H1 (cell line): ENCODE measurements at regions not wholly inside any gene's neighbourhood (a gene's known extent, or its start where the extent isn't known, plus 50 kb on each side); places are given as distances from the start of the nearest gene placed in this dataset.

ENCODE experiments used
- RFX5 ChIP-seq: IDR thresholded peaks from 2 replicates; pipeline ENCODE4 v1.6.1; 2011; ENCODE audit warnings: low read depth, low read length, improper control_type of control experiment, borderline replicate concordance
- SIN3A ChIP-seq, 2 experiments: IDR thresholded peaks in 1 of 2; conservative IDR thresholded peaks in 1 of 2; 2 replicates each; pipeline ENCODE4 v1.6.1; 2011 to 2012; ENCODE audit warnings: low read length in 2 of 2, improper control_type of control experiment in 1 of 2, low read depth in 1 of 2, mild to moderate bottlenecking in 1 of 2
- ZNF274 ChIP-seq: IDR thresholded peaks from 2 replicates; pipeline ENCODE4 v1.7.0; 2012; ENCODE audit warnings: low read length, borderline replicate concordance; ENCODE audit errors: extremely low read depth
- TF ChIP-seq, protein P1 (sequence below): fragments of 300-600 bp; sonication (generic); IDR thresholded peaks from 2 replicates; pipeline ENCODE4 v1.7.1; 2012; ENCODE audit warnings: low read length, moderate library complexity, mild to moderate bottlenecking, inconsistent platforms; ENCODE audit not compliant: insufficient replicate concordance
- TF ChIP-seq, protein P2 (sequence below): IDR thresholded peaks from 2 replicates; pipeline ENCODE4 v1.6.1; 2011; ENCODE audit warnings: low read depth, mild to moderate bottlenecking, low read length; ENCODE audit not compliant: insufficient read depth

DNA sequence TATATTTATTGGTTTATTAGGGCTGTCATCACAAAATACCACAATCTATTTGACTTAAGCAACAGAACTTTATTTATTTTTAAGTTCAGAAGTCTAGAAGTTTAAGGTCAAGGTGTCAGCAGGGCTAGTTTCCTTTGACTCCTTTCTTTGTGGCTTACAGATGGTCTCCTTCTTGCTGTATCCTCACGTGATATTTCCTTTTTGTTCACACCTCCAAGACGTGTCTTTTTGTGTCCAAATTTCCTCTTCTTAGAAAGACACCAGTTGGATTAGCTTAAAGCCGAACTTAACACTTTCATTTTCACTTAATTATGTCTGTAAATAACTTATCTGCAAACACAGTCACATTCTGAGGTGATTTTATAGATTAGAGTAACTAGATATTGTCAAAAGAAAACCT lies 631.4 kb upstream of the POT1 start (continued):
- TF ChIP-seq, protein P1, sequence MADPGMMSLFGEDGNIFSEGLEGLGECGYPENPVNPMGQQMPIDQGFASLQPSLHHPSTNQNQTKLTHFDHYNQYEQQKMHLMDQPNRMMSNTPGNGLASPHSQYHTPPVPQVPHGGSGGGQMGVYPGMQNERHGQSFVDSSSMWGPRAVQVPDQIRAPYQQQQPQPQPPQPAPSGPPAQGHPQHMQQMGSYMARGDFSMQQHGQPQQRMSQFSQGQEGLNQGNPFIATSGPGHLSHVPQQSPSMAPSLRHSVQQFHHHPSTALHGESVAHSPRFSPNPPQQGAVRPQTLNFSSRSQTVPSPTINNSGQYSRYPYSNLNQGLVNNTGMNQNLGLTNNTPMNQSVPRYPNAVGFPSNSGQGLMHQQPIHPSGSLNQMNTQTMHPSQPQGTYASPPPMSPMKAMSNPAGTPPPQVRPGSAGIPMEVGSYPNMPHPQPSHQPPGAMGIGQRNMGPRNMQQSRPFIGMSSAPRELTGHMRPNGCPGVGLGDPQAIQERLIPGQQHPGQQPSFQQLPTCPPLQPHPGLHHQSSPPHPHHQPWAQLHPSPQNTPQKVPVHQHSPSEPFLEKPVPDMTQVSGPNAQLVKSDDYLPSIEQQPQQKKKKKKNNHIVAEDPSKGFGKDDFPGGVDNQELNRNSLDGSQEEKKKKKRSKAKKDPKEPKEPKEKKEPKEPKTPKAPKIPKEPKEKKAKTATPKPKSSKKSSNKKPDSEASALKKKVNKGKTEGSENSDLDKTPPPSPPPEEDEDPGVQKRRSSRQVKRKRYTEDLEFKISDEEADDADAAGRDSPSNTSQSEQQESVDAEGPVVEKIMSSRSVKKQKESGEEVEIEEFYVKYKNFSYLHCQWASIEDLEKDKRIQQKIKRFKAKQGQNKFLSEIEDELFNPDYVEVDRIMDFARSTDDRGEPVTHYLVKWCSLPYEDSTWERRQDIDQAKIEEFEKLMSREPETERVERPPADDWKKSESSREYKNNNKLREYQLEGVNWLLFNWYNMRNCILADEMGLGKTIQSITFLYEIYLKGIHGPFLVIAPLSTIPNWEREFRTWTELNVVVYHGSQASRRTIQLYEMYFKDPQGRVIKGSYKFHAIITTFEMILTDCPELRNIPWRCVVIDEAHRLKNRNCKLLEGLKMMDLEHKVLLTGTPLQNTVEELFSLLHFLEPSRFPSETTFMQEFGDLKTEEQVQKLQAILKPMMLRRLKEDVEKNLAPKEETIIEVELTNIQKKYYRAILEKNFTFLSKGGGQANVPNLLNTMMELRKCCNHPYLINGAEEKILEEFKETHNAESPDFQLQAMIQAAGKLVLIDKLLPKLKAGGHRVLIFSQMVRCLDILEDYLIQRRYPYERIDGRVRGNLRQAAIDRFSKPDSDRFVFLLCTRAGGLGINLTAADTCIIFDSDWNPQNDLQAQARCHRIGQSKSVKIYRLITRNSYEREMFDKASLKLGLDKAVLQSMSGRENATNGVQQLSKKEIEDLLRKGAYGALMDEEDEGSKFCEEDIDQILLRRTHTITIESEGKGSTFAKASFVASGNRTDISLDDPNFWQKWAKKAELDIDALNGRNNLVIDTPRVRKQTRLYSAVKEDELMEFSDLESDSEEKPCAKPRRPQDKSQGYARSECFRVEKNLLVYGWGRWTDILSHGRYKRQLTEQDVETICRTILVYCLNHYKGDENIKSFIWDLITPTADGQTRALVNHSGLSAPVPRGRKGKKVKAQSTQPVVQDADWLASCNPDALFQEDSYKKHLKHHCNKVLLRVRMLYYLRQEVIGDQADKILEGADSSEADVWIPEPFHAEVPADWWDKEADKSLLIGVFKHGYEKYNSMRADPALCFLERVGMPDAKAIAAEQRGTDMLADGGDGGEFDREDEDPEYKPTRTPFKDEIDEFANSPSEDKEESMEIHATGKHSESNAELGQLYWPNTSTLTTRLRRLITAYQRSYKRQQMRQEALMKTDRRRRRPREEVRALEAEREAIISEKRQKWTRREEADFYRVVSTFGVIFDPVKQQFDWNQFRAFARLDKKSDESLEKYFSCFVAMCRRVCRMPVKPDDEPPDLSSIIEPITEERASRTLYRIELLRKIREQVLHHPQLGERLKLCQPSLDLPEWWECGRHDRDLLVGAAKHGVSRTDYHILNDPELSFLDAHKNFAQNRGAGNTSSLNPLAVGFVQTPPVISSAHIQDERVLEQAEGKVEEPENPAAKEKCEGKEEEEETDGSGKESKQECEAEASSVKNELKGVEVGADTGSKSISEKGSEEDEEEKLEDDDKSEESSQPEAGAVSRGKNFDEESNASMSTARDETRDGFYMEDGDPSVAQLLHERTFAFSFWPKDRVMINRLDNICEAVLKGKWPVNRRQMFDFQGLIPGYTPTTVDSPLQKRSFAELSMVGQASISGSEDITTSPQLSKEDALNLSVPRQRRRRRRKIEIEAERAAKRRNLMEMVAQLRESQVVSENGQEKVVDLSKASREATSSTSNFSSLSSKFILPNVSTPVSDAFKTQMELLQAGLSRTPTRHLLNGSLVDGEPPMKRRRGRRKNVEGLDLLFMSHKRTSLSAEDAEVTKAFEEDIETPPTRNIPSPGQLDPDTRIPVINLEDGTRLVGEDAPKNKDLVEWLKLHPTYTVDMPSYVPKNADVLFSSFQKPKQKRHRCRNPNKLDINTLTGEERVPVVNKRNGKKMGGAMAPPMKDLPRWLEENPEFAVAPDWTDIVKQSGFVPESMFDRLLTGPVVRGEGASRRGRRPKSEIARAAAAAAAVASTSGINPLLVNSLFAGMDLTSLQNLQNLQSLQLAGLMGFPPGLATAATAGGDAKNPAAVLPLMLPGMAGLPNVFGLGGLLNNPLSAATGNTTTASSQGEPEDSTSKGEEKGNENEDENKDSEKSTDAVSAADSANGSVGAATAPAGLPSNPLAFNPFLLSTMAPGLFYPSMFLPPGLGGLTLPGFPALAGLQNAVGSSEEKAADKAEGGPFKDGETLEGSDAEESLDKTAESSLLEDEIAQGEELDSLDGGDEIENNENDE = no peak
- TF ChIP-seq ZNF274 (no peak), RFX5 (no peak), SIN3A (conservative IDR thresholded peaks at IDR 0.05 in 1 of 2, IDR thresholded peaks at IDR 0.05 in 1 of 2; ENCODE audit: low read depth in 1 of 2, low read length in 2 of 2) (no peak)
- TF ChIP-seq, protein P2, sequence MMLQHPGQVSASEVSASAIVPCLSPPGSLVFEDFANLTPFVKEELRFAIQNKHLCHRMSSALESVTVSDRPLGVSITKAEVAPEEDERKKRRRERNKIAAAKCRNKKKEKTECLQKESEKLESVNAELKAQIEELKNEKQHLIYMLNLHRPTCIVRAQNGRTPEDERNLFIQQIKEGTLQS = no peak
